Bone marrow (tissue), 2 donors: ENCODE measurements at regions not wholly inside any gene's neighbourhood (a gene's known extent, or its start where the extent isn't known, plus 50 kb on each side); places are given as distances from the start of the nearest gene placed in this dataset.

Experiments
- DNase-seq, 2 donors: peaks; one replicate each; lab custom pipeline; 2025; lab: John Stamatoyannopoulos, UW

GRCh38 chr20:63070771-63071540, 64.2 kb upstream of the BHLHE23 start:
- no peak for DNase-seq

- DNase-seq = no peak
Measured at GRCh38 chr20:63070301-63070625, 63.5 kb upstream of the BHLHE23 start.

- no peak for DNase-seq
Measured at GRCh38 chr20:63068711-63069367, 62.1 kb upstream of the BHLHE23 start.

- no peak for DNase-seq
Measured at GRCh38 chr20:63067721-63068560, 61.2 kb upstream of the BHLHE23 start.

GRCh38 chr20:63067266-63067635, 60.5 kb upstream of the BHLHE23 start:
- DNase-seq = no peak

- no peak for DNase-seq
Measured at GRCh38 chr20:63066506-63067265, 59.9 kb upstream of the BHLHE23 start.

- no peak for DNase-seq
Measured at GRCh38 chr20:63065911-63066310, 59.1 kb upstream of the BHLHE23 start.

GRCh38 chr20:63064745-63065711, 58.3 kb upstream of the BHLHE23 start:
- no peak for DNase-seq

GRCh38 chr20:63064310-63064709, 57.5 kb upstream of the BHLHE23 start:
- no peak for DNase-seq

- no peak for DNase-seq
Measured at GRCh38 chr20:63062188-63063140, 55.7 kb upstream of the BHLHE23 start.

GRCh38 chr20:63061771-63062100, 55.0 kb upstream of the BHLHE23 start:
- DNase-seq = no peak

GRCh38 chr20:63061051-63061770, 54.4 kb upstream of the BHLHE23 start:
- DNase-seq = no peak

- DNase-seq = no peak
Measured at GRCh38 chr20:63060057-63060991, 53.6 kb upstream of the BHLHE23 start.

- no peak for DNase-seq
Measured at GRCh38 chr20:63059684-63060056, 52.9 kb upstream of the BHLHE23 start.

GRCh38 chr20:63058696-63059335, 52.1 kb upstream of the BHLHE23 start:
- no peak for DNase-seq

GRCh38 chr20:63057171-63058117, 50.7 kb upstream of the BHLHE23 start:
- DNase-seq = no peak
